ENCODE measurements at regions not wholly inside any gene's neighbourhood (a gene's known extent, or its start where the extent isn't known, plus 50 kb on each side); places are given as distances from the start of the nearest gene placed in this dataset.

DNA sequence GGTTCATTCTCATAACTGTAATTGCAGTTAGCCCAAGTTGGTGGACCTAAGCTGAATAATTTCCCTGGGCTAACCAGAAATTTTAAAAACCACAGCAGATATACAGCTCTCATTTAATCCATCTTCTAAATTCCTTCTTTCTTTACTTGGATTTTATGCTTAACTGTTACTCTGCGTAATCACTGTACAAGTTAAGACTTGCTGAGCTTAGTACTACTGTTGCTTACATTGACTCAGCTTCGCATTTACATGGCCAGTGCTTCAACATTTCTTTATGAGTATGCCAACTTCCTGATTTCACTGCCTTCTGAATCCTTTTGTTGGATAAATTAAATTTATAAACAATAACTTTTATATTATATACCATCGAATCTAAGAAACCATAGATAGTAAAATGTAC lies 147.4 kb downstream of the SLC38A4 start:
- Mint-ChIP-seq H3K4me1 (no peaks in the 10 kb centered on the region), H3K4me3 (no peak overlapping the region), H3K9me3 (no peaks in the 10 kb centered on the region), H3K36me3 (no peaks in the 10 kb centered on the region), H3K27ac (no peak overlapping the region), H3K27me3 (no peaks in the 10 kb centered on the region)
- DNase-seq: no peak
- CTCF ChIA-PET: interaction anchor here (0.7 to 1.0 kb wide), 2 partner anchors 322 to 324 kb away, joined by 3 read pairs; no protein-coding TSS in a partner anchor

DNA sequence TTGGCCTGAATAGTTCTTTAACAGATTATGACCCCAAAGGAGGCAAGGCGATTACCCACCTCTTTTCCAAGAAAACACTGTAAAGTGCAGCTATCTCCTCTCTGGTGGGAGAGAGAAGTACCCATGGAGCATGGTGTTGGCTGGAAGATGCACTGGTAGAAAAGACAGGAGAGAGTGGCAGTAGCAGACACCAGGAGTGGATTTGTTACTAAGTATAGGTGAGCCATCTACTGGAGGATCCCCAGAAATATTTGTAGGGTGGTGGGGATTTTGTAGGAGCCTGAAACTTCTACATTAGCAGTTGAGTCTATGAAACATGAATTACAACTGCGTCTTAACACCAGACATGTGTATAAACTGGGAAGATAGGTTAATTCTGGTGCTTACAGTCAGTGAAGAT lies 148.0 kb downstream of the SLC38A4 start:
- Mint-ChIP-seq H3K4me1 (no peaks in the 10 kb centered on the region), H3K27ac (no peak overlapping the region), H3K4me3 (no peak overlapping the region), H3K9me3 (no peaks in the 10 kb centered on the region), H3K36me3 (no peaks in the 10 kb centered on the region), H3K27me3 (no peaks in the 10 kb centered on the region)
- no peak for DNase-seq
- CTCF ChIA-PET: interaction anchor here (0.9 to 1.5 kb wide), 6 partner anchors 9 to 409 kb away, joined by 3 to 4 read pairs (median 3); partner anchors contain the start of gene SLC38A1

DNA sequence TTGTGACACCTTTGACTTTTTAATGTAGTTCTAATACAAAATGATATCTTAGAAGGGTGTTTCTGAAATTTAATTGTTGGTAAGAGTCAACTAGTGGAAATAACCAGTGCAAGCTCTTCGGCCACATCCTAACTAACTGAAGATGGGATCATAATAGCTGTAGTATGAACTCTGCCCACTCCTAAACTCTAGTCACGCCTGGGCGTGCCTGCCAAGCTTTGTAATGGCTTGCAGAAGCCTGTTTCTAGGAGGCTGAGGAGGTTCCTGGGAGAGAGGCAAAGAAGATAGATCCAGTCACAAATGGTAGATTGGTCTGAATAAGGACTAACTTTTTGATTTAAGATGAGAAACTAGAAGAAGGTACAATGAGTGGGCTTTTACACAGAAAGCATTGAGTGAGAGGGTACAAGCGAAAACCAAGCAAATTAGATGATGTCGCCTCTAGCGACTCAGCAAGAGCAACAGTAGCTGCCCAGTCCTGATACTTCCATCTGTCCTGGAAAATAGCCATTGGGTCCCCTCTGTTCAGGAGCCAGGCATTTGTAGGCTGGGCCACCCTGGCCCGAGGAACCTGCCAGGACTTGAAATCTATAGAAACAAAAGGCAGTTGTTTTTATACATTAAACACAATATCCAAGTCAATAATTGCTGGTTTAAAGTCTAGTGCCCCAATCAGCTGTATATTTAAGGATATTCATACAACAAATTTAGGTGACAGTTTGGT lies 148.8 kb downstream of the SLC38A4 start:
- no peak for DNase-seq
- no peaks in the 10 kb centered on the region for H3K36me3 Mint-ChIP-seq
- no peaks in the 10 kb centered on the region for H3K27me3 Mint-ChIP-seq
- H3K4me1 Mint-ChIP-seq: no peaks in the 10 kb centered on the region
- CTCF ChIA-PET: interaction anchor here (0.9 to 1.6 kb wide), 10 partner anchors 9 to 553 kb away, joined by 3 to 5 read pairs (median 3); partner anchors contain the start of gene SLC38A1
- H3K27ac Mint-ChIP-seq: no peak overlapping the region
- H3K4me3 Mint-ChIP-seq: no peak overlapping the region
- H3K9me3 Mint-ChIP-seq: no peaks in the 10 kb centered on the region

DNA sequence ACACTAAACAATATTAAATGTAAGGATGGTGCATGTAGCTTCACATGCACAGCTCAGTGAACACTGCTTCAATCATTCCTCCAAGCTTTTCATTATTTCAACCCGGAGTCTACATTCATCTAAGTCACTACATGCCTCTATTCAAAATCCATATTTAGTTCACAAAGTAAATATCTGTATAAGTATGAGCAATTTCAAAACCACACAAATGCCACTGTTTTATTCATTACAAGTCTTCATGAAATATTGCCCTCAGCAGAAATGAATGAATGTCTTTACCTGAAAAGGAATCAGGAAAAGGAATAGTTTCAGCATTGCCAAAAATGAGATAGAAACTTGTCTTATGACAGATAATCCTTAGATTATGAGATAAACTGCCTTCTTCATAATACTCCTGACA lies 149.4 kb downstream of the SLC38A4 start:
- no peak for DNase-seq
- no peak overlapping the region for H3K27ac Mint-ChIP-seq
- H3K9me3 Mint-ChIP-seq: no peaks in the 10 kb centered on the region
- CTCF ChIA-PET: interaction anchor here (1.0 to 2.1 kb wide), 11 partner anchors 8 to 552 kb away, joined by 3 to 7 read pairs (median 3); partner anchors contain the start of gene SLC38A1
- no peaks in the 10 kb centered on the region for H3K36me3 Mint-ChIP-seq
- H3K27me3 Mint-ChIP-seq: no peaks in the 10 kb centered on the region
- H3K4me1 Mint-ChIP-seq: no peaks in the 10 kb centered on the region
- H3K4me3 Mint-ChIP-seq: no peak overlapping the region

DNA sequence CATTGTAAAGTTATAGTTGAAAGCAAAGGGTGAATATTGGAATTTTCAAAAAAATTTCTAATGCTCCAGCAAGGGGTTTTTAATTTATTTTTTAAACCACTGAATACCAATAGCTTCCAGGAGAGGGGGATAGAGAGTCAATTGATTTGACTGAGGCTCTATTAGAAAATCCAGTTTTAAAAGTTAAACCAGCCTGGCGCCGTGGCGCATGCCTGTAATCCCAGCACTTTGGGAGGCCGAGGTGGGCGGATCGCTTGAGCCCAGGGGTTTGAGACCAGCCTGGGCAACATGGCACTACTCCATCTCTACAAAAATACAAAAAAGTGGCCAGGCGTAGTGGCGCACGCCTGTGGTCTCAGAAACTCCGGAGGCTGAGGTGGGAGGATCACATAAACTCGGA lies 150.1 kb downstream of the SLC38A4 start:
- Mint-ChIP-seq H3K27ac (no peak overlapping the region), H3K4me1 (no peaks in the 10 kb centered on the region), H3K9me3 (no peaks in the 10 kb centered on the region), H3K4me3 (no peak overlapping the region), H3K36me3 (no peaks in the 10 kb centered on the region), H3K27me3 (no peaks in the 10 kb centered on the region)
- no peak for DNase-seq
- CTCF ChIA-PET: interaction anchor here (1.0 to 2.1 kb wide), 8 partner anchors 10 to 552 kb away, joined by 3 to 7 read pairs (median 4); no protein-coding TSS in a partner anchor

DNA sequence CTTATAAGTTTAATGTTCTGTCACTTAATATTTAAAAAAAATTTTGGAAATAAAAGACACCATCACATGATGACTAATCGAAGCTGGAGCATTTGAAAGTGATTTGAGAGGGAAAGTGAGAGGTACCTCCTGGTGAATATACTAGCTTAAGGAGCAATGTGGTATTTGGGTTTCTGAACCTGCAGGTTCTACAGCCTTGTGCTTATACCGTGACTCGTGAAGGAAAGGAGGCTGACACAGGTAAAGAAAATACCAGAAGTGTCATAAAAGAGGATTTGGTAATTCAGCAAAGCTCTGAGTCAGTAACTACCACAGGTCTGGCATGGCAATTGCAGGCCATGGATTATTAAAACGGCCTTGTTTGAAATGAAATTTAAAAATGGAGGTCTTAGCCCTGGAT lies 151.0 kb downstream of the SLC38A4 start:
- CTCF ChIA-PET: interaction anchor here (0.6 to 2.1 kb wide), 9 partner anchors 11 to 550 kb away, joined by 3 to 7 read pairs (median 3); no protein-coding TSS in a partner anchor
- DNase-seq: no peak
- Mint-ChIP-seq H3K4me1 (no peaks in the 10 kb centered on the region), H3K27me3 (no peaks in the 10 kb centered on the region), H3K4me3 (no peak overlapping the region), H3K36me3 (no peaks in the 10 kb centered on the region), H3K27ac (no peak overlapping the region), H3K9me3 (no peaks in the 10 kb centered on the region)

DNA sequence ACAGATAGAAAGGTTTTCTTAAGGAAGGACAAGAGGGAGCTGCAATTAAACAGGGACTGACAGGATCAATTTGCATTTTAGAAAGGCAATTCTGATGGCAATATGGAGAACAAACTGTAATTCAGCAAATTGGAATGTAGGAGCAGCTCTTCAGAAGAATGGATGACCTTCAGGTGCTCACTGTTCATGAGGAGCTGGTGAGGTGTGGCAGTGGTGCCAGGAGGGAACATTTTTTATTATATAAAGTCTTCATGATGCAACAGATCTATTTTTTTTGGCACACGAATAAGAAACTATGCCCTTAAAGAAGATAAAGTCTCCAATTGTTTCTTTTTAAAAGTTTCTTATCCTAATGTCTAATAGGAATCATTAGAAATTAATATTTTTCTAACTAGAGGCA lies 151.7 kb downstream of the SLC38A4 start:
- no peaks in the 10 kb centered on the region for H3K4me1 Mint-ChIP-seq

DNA sequence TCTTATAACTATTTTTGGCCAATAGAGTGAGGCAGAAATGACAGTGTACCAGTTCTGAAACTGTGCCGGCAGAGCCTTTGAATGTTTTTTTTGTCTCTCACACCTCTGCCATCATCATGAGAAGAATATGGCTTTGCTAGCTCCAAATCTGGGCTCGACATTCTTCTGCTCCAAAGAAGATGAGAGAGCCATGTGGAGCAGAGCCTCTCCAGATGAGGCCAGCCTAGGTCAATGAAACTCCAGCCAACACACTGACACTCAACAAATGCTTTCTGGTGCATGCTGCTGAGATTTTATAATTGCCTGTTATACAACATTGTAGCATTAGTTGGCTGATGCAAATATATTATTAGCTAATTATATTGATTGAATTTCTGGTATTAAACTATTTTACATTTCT lies 154.7 kb downstream of the SLC38A4 start:
- CTCF ChIA-PET: no interaction called here
- no peak for DNase-seq
- Mint-ChIP-seq H3K9me3 (peaks cover 4% of the 10 kb centered on the region), H3K27me3 (no peaks in the 10 kb centered on the region), H3K4me1 (no peaks in the 10 kb centered on the region), H3K27ac (no peak overlapping the region), H3K36me3 (peaks cover 3% of the 10 kb centered on the region), H3K4me3 (no peak overlapping the region)

More for the DNA sequence above, 151.7 kb downstream of the SLC38A4 start:
- DNase-seq: no peak
- Mint-ChIP-seq H3K9me3 (no peaks in the 10 kb centered on the region), H3K4me3 (no peak overlapping the region), H3K27ac (no peak overlapping the region), H3K27me3 (no peaks in the 10 kb centered on the region), H3K36me3 (no peaks in the 10 kb centered on the region)
- CTCF ChIA-PET: interaction anchor here (0.7 to 1.4 kb wide), 7 partner anchors 12 to 549 kb away, joined by 3 to 6 read pairs (median 3); no protein-coding TSS in a partner anchor

DNA sequence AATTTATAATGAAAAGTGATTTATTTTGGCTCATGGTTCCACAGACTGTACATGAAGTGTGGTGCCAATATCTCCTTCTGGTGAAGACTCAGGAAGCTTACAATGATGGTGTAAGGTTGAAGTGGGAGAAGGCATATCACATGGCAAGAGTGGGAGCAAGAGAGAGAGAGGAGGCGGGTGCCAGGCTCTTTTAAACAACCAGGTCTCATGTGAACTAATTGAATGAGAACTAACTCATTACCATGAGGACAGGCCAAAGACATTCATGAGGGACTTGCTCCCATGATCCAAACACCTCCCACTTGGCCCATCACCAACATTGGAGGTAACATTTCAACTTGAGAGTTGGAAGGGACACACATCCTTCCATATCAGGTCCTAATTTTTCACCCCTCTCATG lies 155.2 kb downstream of the SLC38A4 start:
- Mint-ChIP-seq H3K4me3 (no peak overlapping the region), H3K36me3 (peaks cover 3% of the 10 kb centered on the region), H3K4me1 (no peaks in the 10 kb centered on the region), H3K9me3 (peaks cover 4% of the 10 kb centered on the region), H3K27ac (no peak overlapping the region), H3K27me3 (no peaks in the 10 kb centered on the region)
- CTCF ChIA-PET: no interaction called here
- DNase-seq: no peak

DNA sequence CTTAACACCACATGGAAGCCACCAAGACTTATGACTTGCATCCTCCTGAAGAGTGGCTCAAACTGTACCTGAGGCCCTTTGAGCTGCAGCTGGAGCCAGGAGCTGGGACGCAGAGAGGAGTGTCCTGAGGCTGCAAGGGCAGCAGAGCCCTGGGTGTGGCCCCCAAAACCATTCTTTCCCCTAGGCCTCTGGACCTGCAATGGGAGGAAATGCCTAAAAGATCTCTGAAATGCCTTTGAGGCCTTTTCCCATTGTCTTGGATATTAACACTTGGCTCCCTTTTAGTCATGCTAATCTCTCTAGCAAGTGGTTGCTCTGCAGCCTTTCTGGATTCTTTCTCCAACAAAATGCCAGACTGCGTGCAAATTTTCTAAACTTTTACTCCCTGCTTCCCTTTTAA lies 156.1 kb downstream of the SLC38A4 start:
- Mint-ChIP-seq H3K4me3 (no peak overlapping the region), H3K36me3 (peaks cover 3% of the 10 kb centered on the region), H3K27me3 (no peaks in the 10 kb centered on the region), H3K27ac (no peak overlapping the region), H3K9me3 (peaks cover 4% of the 10 kb centered on the region), H3K4me1 (peaks cover 5% of the 10 kb centered on the region)
- CTCF ChIA-PET: no interaction called here
- no peak for DNase-seq

DNA sequence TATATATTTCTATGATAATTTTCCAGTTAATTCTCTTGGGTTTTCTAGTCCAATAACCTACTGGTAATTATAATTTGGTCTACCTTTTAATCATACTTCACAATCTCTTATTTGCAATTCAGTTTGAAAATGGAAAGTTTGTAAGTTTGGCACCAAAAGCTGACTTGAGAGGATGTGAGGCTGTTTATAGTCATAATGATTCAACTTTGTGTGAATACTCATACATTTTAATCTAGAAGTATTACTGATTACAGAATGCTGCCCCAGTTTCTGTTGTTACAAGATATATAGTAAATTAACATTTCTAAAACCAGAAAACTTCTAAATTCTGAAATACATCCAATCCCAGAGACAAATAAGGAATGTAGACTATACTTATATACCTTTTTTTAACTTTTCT lies 158.2 kb downstream of the SLC38A4 start:
- Mint-ChIP-seq H3K27me3 (no peaks in the 10 kb centered on the region), H3K9me3 (peaks cover 4% of the 10 kb centered on the region), H3K36me3 (peaks cover 3% of the 10 kb centered on the region), H3K27ac (no peak overlapping the region), H3K4me1 (peaks cover 7% of the 10 kb centered on the region), H3K4me3 (no peak overlapping the region)
- CTCF ChIA-PET: interaction anchor here (1.3 kb wide), 1 partner anchor 10 kb away, joined by 3 read pairs; no protein-coding TSS in a partner anchor
- no peak for DNase-seq

DNA sequence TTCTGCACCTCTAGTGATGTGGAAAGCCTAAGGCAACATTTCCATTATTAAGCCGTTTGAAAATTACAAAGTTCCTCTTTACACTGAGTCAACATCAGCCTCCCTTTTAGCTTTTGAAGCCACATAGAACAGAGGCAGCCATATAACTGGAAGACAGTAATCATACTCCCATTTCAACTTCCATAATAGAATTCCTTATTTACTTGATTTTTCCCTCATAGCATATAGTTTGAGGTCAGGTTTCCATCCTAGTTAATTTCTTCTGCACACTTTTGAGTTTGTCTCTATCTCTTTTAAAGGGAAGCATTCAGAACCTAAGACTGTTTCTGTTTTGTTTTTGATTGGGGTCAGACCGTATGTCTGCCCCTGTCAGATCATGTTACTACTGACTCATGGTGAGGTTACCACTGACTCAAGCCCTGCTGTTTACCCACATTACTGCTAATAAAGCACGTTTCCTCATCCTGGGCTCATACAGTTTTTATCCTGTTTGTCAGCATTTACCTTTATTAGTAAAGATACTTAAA lies 161.0 kb downstream of the SLC38A4 start:
- no peak overlapping the region for H3K27ac Mint-ChIP-seq
- peaks cover 3% of the 10 kb centered on the region for H3K36me3 Mint-ChIP-seq
- CTCF ChIA-PET: interaction anchor here (0.8 kb wide), 1 partner anchor 205 kb away, joined by 5 read pairs; no protein-coding TSS in a partner anchor

DNA sequence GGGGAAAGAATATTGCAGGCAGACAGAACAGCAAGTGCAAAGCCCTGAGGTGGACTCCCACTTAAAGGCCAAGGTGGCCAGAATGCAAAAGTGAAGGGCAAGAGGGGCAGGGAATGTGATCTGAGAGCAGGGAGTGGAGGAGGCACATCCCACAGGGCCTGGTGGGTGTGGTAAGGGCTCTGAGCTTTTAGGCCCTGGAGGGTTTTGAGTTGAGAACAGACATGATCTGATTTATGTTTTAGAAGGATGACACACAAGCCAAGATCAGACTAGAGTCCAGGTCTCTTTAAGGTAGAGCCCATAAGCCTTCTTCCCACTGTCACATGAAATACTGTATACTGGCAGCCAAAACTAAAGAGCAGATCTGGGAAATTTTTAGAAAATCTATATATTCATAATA lies 162.5 kb downstream of the SLC38A4 start:
- no peaks in the 10 kb centered on the region for H3K27me3 Mint-ChIP-seq
- H3K4me3 Mint-ChIP-seq: no peak overlapping the region
- no peak overlapping the region for H3K27ac Mint-ChIP-seq
- no peak for DNase-seq
- peaks cover under 1% of the 10 kb centered on the region for H3K36me3 Mint-ChIP-seq
- no peaks in the 10 kb centered on the region for H3K9me3 Mint-ChIP-seq
- peaks cover 34% of the 10 kb centered on the region for H3K4me1 Mint-ChIP-seq
- CTCF ChIA-PET: no interaction called here

More for the DNA sequence above, 161.0 kb downstream of the SLC38A4 start:
- Mint-ChIP-seq H3K4me3 (no peak overlapping the region), H3K27me3 (no peaks in the 10 kb centered on the region), H3K4me1 (peaks cover 24% of the 10 kb centered on the region), H3K9me3 (peaks cover 4% of the 10 kb centered on the region)
- no peak for DNase-seq

DNA sequence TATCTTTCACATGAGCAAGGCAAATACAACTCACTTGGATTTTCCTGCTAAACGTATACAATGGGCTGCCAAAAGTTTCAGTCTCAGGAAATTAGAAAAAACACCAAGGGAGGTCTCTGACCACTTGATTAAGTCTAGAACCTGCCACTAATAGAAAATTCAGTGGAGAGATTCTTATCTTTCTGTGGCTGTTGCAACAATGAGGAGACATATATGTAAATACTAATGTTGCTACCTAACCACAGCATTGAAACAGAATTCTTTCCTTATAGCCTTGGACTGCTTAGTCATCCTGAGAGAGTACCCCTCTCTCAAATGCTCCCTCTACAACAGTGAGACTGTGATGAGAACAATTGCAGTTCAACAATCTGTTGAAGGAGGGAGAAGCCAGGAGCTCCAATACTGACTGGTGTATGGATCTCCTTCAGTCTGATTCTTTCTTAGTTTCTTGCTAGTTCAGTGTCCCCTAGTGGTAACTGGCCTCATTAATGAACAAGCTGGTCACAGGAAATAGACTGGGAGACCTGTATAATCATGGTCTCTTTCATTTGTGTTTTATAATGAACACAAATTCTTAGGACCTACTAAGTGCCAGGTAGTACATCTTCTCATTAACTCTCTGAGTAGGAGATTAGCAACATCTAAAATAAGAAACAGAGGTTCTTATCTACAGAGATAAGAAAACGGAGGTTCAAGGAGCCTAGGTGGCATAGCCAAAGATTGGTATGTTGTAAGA lies 164.5 kb downstream of the SLC38A4 start:
- H3K4me1 Mint-ChIP-seq: peaks cover 34% of the 10 kb centered on the region
- no peaks in the 10 kb centered on the region for H3K9me3 Mint-ChIP-seq
- H3K4me3 Mint-ChIP-seq: no peak overlapping the region
- no peaks in the 10 kb centered on the region for H3K27me3 Mint-ChIP-seq
- no peak for DNase-seq
- H3K27ac Mint-ChIP-seq: no peak overlapping the region
- CTCF ChIA-PET: interaction anchor here (0.5 to 1.5 kb wide), 19 partner anchors 9 to 307 kb away, joined by 3 to 10 read pairs (median 3); no protein-coding TSS in a partner anchor
- H3K36me3 Mint-ChIP-seq: no peaks in the 10 kb centered on the region

Data from activated naive CD4-positive, alpha-beta T cell treated with anti-CD3 and anti-CD28 coated beads, Interleukin-2, amount 10 ng/mL, durations not matched to agents 7 days and 5 days (primary cell).